ENCODE measurements at regions not wholly inside any gene's neighbourhood (a gene's known extent, or its start where the extent isn't known, plus 50 kb on each side); places are given as distances from the start of the nearest gene placed in this dataset.

DNA sequence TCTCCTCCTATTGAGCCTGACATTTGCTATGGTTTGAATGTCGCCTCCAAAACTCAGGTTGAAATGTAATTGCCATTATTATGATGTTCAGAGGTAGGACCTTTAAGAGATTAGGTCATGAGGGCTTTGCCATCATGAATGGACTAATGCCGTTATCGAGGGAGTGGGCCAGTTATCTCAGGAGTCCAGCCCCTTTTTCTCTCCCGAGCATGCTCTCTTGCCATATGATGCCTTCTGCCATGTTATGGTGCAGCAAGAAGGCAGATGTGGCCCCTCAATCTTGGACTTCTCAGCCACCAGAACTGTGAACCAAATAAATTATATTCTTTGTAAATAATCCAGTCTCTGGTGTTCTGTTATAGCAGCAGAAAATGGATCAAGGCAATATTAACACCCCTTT lies 323.5 kb downstream of the RRAGC start:
- DNase-seq, result no peak

DNA sequence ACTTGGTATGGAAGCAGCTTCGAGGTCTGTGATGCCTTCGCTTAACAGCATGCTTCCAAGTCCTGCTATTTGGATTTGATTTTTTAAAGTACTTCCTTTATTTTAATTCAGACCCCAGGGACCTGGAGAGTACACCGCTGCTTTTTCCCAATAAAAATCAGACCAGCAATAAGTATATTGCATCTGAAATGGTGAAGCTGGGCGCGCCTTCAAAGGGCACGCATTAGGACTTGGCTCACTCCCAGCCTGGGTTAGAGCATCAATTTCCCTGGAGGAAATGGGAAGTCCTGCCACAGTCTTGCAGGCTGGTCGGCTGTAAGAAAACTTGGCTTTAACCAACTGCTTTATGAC lies 325.1 kb downstream of the RRAGC start:
- DNase-seq, result no peak

DNA sequence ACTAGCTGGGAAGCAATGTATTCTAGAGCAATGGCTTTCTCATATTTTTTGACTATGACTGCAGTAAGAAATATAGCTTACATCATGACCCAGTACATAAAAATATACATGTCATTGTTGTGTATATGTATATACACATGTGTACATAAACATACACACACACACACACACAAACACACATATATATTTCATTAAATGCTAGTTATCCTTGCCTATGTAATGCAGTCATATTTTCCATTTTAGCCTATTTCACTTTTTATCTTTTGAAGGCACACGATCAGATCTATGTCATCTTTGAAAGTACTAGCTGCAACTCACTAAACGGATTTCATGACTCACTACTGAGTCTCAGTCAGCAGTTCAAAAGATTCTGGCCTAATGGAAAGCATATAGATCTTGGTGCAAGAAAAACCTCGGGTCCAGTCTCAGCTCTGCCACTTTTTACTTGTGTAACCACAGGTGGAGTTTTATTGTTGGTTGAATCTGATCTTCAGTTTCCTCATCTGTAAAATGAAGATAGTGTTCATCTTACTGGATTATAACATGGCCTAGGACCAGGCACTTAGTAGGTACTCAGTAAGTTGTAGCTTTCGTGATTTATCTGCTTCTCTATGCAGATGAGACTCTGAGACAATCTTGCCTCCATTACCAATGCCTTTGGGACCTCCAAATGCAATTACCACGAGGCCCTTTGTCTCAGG lies 325.6 kb downstream of the RRAGC start:
- no peak for DNase-seq

DNA sequence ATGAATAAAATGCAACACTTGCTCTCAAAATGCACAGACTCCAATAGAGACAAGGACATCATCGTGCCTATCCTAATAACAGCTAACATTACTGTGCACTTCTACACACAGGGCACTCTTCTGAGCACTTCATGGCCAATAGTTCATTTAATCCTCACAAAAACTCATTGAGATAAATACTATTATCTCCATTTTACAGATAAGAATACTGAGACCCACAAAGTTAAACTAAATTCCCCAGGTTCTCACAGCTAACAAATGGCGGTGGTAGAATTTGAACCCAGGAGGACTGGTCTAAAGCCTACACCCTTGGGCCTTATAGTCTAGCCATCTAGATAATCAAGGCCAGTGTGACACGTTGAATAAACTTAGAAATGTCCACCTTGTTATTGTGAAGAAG lies 328.6 kb downstream of the RRAGC start:
- DNase-seq, result no peak

DNA sequence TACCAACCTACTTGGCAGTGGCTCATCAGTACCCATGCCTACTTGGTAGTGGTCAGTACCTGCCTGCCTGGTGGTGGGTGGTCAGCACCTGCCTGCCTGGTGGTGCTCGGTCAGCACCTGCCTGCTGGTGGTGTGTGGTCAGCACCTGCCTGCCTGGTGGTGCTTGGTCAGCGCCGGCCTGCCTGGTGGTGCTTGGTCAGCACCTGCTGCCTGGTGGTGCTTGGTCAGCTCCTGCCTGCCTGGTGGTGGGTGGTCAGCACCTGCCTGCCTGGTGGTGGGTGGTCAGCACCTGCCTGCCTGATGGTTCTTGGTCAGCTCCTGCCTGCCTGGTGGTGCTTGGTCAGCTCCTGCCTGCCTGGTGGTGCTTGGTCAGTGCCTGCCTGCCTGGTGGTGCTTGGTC lies 329.6 kb downstream of the RRAGC start:
- no peak for DNase-seq

DNA sequence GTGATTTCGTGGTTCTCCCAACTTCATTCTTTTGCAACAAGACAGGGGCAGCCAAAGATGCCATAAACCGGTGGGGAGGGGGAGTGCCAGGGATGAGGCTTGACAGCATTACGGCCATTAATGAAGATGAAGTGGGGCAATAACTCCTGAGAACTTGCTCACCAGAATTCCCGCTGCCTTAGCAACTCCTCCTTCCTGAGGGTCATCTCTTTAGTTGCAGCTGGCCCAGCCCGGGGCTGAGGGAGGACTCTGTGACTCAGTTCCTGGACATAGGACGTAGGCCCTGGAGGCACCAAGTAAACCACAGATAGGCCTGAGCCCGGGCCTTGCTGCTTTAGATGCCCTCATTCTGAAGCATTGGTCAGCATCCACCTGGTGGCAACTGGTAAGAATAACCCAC lies 330.2 kb downstream of the RRAGC start:
- DNase-seq, result peak; percentile 74

DNA sequence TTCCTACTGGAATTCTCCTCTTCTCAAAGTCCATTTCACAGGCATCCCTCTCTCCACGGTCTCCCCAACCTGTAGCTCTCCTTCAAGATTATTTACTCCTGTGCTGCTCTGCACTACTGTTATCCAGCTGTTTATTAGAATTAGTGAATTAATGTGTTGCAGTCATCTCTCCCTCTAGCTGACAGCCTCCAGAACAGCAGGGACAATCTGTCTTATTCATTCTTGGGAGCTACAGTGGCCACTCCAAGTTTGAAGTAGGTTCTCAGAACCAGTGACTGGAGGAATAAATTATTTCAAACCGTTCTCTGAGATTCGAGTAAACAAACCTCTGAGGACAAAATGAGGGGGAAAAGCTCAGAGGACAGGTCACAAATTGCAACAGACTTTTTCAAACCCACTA lies 330.9 kb downstream of the RRAGC start:
- no peak for DNase-seq

DNA sequence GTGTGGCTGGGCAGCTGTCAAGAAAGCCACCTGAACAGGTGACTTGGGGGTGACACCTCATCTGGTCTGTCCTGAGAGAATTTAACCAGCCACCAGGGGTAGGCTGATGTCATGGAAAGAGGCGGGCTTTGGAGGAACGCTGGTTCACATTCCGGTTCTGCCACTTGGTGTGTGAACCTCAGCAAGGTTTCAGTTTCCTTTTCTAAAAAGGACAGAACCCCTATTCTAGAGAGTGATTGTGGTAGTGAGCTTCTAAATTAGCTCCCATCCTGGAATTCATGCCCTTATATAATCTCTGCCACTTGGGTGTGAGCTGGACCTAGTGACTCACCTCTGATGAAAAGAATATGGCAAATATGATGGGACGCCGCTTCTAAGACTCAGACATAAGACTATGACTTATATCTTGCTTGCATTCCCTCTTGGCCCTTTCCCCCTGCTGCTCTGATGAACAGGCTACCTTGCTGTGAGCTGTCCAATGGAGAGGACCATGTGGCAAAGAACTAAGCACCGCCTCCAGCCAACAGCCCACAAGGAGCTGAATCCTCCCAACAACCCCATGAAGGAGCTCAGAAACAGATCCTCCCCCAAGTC lies 332.1 kb downstream of the RRAGC start:
- no peak for DNase-seq

DNA sequence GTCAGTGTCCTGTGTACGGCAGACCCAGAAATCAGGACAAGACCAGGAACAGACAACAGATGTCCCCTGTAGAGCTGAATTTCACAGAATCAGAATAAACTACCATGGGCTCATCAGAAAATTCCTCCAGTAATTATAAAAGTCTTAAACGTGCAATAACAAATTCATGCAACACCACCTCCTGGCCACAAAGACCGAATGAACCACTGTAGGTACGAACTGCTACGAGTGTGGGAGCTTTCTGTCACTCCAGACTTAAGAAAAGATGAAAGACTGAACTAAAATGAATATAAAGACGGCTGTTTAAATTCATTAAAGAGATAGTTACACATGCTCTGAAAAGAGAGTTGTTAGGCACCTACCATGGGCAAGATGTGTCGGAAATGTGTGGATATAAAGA lies 333.5 kb downstream of the RRAGC start:
- peak; percentile 12 for DNase-seq

DNA sequence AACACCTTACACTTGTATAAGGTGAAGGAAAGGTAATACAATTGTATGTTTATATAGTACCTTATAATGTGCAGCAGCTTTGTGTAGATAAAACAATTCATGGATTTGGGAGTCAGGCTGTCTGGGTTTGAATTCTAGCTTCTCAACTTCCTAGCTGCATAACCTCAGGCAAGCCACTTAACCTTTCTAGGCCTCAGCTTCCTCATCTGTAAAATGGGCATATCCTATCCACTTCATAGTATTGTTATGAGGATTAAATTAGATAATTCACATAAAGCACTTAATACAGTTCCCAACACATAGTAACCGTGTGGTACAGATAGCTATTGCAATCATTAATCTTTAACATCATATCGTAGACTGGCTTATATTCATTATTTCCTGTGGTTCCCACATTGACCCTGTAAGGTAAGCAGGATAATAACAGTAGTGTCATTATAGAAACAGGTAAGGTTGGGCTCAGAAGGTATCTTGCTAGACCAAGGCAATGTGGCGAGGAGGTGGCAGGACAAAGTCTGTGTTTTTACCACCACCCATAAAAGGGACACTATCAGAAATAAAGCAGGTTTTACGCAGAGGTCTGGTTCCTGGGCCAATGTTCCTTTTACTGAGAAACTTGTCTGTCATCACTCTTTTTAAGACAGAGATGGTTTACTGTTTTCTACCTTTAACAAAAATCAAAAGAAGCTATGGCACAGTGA lies 334.1 kb downstream of the RRAGC start:
- DNase-seq, result peak; percentile 13

DNA sequence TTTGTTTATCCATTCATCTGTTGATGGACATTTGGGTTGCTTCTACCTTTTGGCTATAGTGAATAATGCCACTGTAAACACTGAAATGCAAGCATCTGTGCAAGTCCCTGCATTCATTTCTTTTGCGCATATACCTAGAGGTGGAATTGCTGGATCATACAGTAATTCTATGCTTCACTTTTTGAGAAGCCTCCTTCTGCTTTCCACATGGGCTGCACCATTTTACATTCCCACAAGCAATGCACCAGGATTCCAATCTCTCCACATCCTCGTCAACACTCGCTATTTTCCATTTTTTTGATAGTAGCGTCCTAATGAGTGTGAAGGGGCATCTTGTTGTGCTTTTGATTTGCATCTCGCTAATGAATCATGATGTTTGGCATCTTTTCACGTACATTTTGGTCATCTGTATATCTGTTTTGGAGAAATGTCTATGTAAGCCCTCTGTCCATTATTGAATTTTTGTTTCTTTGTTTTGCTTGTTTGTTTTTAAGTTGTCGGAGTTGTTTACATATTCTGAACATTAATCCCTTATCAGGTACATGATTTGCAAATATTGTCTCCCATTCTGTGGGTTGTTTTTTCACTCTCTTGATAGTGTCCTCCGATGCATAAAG lies 335.4 kb downstream of the RRAGC start:
- DNase-seq, result no peak

DNA sequence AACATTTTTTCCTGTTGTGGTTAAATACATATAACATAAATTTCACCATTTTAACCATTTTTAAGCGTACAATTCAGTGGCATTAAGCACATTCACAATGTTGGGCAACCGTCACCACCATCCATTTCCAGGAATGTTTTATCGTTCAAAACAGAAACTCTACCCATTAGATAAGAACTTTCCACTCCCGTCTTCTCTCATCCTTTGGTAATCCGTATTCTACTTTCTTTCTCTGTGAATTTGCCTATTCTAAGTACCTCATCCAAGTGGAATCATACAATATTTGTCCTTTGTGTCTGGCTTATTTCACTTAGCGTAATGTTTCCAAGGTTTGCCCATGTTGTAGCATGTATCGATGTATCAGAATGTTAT lies 336.0 kb downstream of the RRAGC start:
- no peak for DNase-seq

DNA sequence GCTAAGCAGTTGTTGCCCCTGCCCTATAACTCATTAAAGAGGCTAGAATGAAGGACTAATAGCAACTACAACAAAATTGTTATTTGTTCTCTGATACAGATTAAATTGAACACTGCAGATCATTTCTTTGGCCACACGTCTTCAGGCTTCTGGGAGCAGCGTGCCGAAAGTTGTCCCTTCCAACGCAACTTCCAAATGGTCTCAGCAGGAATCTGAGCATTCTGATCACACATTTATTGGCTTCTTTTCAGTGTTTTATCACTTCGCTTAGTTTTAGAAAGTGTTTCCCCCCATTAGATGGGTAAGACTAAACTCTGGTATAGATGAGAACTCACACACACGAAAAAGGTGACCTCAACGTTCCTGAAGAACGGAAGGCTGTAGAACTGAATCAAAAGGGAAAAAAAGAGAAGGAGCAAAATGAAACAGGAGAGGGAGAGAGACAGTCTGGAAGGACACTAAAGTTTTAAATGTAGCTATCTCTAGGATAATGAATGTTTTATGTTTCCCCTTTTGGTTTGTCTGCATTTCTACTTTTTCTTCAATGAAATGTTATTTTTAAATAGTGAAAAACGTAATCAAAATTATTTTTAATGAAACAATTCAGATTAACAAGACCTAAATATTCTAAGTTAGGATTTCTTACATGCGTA lies 336.5 kb downstream of the RRAGC start:
- peak; percentile 6 for DNase-seq

DNA sequence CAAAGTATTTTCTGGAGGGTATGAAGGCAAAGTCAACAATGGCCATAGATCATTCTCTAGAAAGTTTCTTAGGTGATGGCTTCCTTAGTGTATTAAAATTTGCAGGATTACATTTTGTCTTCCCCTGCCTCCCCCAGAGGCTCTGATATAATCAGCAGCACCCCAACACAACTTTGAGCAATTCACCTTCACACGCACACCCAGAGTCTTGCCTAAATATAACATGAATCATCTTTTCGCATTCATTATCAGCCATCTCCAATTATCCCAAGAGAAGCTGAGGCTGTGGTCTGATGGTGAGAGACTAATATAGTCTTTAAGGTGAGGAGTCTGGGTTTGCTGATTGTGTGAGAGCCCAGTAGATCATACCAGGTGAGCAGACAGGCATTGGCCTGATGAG lies 343.0 kb downstream of the RRAGC start:
- no peak for DNase-seq

DNA sequence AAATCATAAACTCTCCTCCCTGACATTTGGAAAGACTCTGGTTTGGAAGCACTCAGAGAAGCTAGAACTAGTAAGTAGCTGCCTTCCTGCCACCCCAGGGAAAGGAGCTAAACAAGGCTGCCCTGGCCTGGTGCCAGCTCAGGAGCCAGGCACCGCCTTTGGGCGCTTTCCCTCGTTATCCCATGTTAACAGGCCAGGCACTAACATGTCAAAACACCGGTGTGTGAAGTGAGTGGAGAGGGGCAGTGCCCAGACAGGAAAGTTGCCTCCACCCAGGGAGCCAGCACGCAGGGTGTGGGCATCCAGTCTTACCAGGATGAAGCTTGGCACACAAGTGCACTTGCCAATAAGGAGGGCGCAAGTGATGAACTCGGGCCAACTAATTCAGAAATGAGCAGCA lies 346.8 kb downstream of the RRAGC start:
- DNase-seq, result no peak

DNA sequence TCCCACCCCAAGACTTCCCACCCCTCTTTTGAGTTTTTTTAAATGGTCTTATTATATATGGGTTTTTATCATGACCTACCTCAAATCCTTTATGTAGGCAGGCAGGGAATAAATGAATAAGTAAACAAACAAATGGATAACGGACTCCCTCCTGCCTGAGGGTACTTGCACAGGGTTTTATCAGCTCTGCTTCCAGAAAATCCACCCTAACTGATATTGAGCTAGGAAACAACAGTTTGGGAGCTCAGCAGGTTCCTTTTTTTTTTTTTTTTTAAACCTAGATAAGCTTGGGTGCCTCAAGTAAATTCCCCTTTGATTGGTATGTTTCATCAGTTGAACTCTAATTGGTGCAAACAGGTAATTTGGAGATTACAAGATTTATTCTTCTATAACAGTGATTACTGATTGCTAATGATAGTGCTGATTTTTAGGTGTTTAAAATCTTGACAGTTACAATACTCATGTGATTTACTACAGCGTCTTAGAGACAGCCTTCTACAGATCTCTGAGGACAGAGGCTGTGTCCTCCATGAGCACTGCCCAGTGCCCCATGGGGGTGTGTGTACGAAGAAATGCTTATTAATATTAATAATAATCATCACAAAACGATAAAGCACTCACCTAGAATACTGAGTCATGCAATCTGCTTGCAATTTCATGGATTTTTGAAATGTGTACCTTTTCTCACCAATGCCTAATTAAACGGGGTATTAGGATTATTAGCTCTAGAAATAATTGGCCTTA lies 347.4 kb downstream of the RRAGC start:
- no peak for DNase-seq

DNA sequence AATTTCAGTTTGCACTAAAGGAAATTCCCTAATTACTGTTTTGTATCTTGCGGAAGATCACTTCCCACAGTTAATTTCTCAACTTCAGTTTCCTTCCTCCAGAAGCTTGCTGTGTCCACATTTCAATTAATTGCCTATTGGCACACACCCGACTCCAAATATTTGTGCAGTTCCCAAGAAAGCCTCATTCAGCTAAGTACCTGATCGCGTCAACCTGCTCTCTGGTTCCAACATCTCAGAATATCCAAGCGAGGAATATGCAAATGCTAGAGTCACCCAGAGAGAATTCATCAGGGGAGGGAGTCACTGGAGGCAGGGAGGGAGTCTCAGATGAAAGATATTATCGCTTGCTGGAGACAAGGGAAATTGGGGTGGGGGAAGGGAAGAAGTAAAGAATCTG lies 351.3 kb downstream of the RRAGC start:
- peak; percentile 74 for DNase-seq

DNA sequence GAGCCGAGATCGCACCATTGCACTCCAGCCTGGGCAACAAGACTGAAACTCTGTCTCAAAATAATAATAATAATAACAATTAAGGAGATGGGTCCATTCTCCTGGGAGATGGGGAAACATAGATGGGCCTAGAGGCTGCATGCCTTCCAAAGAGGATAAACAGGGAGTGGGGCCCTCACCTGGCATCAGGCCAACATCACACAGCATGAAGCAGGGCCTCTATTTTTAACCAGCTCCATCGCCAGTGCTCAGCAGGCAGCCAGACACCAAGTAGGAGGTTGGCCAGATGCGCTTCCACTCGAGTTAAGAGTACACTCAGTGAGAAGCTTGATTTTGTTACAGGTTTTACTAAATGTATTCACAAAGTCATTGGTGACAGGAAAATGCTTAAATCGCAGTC lies 352.0 kb downstream of the RRAGC start:
- DNase-seq, result no peak

DNA sequence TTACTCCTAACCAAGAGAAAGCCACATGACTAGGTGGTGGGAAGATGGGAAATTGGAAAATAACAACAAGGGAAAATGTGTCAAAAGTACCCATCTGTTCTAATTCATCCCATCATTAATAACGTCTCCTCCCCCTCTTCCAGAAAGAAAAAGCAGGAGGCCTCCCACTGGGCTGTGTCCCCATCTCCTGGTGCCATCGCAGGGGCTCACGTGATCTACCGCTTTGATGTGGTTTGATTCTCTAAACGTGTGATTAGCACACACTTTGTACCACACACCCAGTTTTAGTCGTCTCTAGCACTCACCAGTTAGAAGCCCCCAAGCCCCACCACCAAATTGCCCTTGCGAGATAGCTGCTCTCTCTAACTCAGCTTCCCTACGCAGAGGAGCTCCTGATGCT lies 353.6 kb downstream of the RRAGC start:
- no peak for DNase-seq

DNA sequence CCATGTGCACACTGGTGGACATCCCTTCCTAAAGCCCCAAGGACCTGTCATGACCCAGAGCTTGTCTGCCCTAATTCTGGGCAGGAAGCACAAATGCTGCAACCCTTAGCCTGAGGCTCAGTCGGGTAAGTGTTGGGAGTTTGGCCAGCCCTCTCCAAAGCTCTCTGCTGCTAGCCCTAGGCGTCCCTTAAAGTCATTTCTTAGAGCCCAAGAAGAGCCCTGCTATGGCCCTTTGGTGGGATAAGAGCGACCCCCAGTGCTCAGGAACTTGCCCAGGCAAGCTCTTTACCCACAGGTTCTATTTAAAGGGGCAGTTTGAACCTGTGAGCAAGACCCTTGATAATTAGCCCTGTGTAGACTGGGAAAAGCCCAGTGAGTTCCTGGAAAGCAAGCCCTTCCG lies 356.8 kb downstream of the RRAGC start:
- DNase-seq, result peak; percentile 73

DNA sequence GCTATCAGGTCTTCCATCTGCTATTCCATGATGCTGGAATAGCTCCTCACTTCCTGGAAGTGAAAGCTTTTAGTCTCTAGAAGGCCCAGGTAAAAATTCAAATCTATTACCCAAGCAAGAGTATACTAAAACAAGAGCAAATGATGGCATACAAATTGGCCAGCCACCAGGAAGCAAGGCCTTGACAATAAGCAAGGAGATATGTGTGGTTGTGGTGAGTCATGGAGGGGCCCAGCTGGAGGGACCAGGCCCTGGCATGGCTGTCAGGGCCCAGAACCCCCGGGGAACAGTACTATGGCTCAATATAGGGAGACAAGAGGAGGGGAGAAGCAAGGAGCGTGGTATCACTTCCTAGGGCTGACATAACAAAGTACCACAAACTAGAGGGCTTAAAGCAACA lies 358.7 kb downstream of the RRAGC start:
- DNase-seq, result peak; percentile 42

DNA sequence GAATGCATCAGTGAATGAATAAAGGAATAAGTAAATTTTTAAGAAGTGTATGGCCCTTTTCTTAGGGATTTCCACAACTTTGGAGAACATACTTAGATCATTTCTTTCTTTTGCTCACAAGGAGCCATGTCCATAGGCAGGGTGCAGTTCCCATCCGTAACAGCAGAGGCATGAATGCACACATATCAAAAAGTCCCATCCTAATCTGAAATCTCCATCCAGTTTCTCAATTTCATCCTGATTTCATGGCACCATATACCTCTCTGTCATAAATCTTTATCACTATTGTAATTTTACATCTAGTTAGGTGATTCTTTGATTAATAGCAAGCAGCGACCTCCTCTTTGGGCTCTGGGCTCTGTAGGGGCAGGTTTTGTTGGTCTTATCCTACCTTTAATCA lies 359.2 kb downstream of the RRAGC start:
- DNase-seq, result peak; percentile 32

DNA sequence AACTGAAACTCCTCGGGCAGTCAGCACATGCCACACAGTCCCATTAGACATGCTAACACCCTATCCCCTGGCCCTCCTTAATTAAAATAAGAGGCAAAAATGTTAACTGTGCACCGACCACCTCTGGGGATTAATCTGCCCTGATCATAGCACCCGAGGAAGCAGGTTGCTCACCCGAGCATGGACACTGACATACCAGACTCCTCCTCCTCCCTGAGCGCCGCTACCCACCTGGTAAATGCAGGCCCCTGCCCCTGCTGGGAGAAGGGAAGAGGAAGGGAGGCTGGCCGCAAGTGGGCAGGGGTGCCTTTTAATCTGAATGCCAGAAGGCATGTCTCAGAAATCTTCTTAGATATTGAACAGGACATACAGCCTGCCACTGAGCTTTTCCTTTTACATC lies 360.9 kb downstream of the RRAGC start:
- no peak for DNase-seq
